ACHN (cell line): ENCODE measurements at regions not wholly inside any gene's neighbourhood (a gene's known extent, or its start where the extent isn't known, plus 50 kb on each side); places are given as distances from the start of the nearest gene placed in this dataset.
"Not testable (repeated sequence)": the region's sequence is repeated elsewhere in the genome, so short reads cannot be mapped to it uniquely, and the experiment has no call there.

ENCODE experiments used
- DNase-seq: peaks from one replicate; pipeline ENCODE4 v3.0.0-alpha.2; 2015
- in situ Hi-C: cut with HindIII; loops from 2 replicates; pipeline ENCODE4 v1.10.0; 2017; ENCODE audit warnings: low sequenced_read_pairs, low pct_ligation_motif_present, low pct_unique_long_range_greater_than_20kb

- in situ Hi-C loops = no loop called here
- DNase-seq = no peak
Measured at GRCh38 chr12:74066476-74066875, 471.2 kb upstream of the ATXN7L3B start.

DNA sequence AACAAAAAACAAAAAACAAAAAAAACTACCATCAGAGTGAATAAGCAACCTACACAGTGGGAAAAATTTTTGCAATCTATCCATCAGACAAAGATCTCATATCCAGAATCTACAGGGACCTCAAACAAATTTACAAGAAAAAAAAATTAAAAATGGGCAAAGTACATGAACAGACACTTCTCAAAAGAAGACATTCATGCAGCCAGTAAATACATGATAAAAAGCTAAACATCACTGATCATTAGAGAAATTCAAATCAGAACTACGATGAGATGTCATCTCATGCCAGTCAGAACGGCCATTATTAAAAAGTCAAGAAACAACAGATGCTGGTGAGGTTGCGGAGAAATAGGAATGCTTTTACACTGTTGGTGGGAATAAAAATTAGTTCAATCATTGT is 466.5 kb upstream of the ATXN7L3B start:
- in situ Hi-C loops = no loop called here
- DNase-seq = no peak

DNA sequence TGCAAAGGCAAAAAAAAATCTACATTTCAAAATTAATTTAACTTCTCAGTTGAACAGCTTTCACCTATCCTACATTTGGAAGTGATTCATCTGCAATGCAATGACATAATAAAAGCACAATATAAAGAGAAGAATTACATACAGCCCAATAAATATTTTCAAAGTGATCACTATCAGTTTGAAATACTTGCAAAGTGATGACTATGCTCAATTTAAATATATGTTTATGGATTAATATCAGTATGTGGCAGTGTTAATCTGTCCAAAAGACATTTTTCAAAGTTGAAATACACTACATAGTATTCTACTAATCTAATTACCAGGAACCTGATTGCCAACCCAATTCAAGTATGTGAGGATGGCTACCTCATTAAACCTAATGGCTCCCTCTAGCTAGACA is 460.7 kb upstream of the ATXN7L3B start:
- no peak for DNase-seq
- in situ Hi-C loops = no loop called here

DNA sequence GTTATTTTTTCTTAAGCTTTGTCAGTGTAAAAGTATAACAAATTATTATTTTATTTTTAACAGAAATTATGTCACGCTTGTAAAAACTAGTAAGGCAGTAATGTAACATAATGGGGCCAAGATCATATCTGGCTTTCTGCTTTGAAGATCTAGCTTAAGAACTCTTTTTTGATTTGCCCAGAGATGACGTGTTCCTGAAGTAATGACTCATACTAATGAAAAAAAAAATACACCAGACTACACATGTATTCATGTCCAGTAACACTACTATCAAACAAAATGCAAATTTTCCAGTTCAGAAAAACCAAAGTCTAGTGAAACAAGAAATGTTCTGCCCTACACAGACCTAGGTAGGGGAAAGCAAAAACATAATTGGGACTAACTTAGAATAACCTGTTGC is 432.2 kb upstream of the ATXN7L3B start:
- in situ Hi-C loops = no loop called here
- DNase-seq = no peak

GRCh38 chr12:74108729-74109128 is 428.9 kb upstream of the ATXN7L3B start:
- in situ Hi-C loops = no loop called here

GRCh38 chr12:74111688-74112360 is 425.8 kb upstream of the ATXN7L3B start:
- in situ Hi-C loops = no loop called here

More at GRCh38 chr12:74108729-74109128, 428.9 kb upstream of the ATXN7L3B start:
- no peak for DNase-seq

DNA sequence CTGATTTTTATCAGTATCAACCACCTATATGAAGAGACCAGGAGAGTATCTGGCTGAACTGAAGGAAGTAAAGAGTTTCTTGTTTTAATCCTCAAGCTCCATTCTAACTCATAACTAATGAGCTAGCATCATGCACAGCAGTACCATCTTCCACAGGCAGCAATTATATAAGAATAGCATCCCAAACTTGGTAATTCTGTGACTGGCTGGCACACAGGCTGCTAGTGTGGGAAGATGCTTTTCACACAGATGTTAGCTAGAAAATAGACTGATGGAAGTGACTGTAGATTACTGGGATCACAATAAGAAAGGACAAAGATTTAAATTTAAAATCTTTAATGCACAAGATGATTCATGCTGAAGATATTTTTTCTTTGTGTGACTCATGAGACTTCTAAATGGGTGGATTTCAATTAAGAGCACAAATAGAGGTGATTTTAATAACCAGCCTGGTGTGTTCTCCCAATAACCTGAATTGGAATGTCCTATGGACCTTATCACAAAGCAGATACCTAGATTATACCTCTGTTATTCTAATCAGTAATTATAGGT is 417.7 kb upstream of the ATXN7L3B start:
- no peak for DNase-seq
- in situ Hi-C loops = no loop called here

More at GRCh38 chr12:74111688-74112360, 425.8 kb upstream of the ATXN7L3B start:
- peak; percentile 50 for DNase-seq

GRCh38 chr12:74120644-74121043 is 417.0 kb upstream of the ATXN7L3B start:
- in situ Hi-C loops = no loop called here
- no peak for DNase-seq

GRCh38 chr12:74129702-74130101 is 407.9 kb upstream of the ATXN7L3B start:
- in situ Hi-C loops = no loop called here
- DNase-seq = no peak

DNA sequence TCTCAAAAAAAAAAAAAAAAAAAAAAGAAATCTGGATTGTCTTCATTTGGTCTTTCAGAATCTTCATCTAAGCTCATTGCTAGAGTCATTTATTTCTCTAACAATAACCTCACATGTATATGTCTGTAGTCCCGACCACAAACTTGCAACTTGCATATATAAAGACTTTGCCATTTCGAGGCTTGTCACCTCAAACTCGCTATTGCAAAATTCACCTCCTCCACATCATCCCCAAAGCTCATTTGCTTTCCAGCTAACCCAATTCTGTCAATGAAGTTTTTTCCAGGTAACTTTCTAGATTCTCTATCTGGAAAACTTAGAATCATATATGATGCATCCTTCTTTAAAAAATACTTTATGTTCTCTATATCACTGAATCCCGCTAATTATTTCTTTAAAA is 393.2 kb upstream of the ATXN7L3B start:
- DNase-seq = no peak
- in situ Hi-C loops = no loop called here

DNA sequence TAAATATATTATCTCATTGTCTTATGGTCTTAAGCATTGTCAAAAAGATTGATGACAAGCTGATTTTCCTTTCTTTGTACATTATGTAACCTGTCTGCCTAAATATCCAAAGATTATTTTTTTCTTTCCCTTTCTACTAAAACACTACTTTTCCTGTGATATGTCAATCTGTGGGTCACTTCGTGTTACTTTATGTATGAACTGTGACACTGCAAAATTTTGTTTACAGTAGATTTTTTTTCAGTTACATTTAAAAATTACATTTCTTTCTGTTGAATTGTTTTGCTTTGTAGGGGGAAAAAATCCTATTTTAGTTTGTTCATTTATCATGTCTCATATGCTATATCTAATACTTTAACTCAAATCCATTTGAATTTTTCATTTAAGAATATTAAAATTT is 392.3 kb upstream of the ATXN7L3B start:
- in situ Hi-C loops = no loop called here

DNA sequence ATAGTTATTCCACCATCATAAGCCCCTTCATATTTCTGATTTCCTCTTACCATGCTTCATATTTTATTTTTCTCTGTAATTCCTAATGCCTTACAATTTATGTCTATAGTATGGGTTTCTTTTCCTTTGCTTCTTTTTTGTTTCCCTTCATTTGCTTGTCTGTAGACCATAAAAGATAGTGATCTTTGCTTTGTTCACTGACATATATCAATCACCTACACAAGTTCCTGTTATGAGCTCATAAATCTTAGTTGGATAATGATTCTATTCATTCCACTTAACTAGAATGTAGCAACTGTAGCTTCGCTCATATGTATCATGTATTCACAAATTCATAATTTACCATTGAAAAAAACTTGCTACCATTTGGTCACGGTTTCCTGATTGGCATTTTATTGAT is 388.8 kb upstream of the ATXN7L3B start:
- DNase-seq = no peak
- in situ Hi-C loops = no loop called here

More for the DNA sequence above, 392.3 kb upstream of the ATXN7L3B start:
- no peak for DNase-seq

GRCh38 chr12:74152370-74152769 is 385.3 kb upstream of the ATXN7L3B start:
- DNase-seq = no peak
- in situ Hi-C loops = no loop called here

- DNase-seq = no peak
- in situ Hi-C loops = no loop called here
Measured at GRCh38 chr12:74166096-74166495, 371.5 kb upstream of the ATXN7L3B start.

- in situ Hi-C loops = no loop called here
- no peak for DNase-seq
Measured at GRCh38 chr12:74169607-74170006, 368.0 kb upstream of the ATXN7L3B start.

- DNase-seq = no peak
- in situ Hi-C loops = no loop called here
Measured at GRCh38 chr12:74170645-74171477, 366.8 kb upstream of the ATXN7L3B start.

- in situ Hi-C loops = no loop called here
- DNase-seq = no peak
Measured at GRCh38 chr12:74171478-74171909, 366.1 kb upstream of the ATXN7L3B start.

DNA sequence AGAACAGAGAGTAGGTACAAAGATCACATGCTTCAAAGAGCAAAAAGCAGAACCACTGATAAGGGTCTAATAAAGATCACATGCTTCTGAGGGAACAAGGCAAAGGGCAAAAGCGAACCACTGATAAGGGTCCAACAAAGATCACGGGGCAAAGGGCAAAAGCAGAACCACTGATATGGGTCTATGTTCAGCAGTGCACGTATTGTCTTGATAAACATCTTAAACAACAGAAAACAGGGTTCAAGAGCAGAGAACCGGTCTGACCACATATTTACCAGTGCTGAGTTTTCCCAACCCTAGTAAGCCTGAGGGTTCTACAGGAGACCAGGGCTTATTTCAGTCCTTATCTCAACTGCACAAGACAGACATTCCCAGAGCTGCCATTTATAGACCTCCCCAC is 362.7 kb upstream of the ATXN7L3B start:
- in situ Hi-C loops = not testable (repeated sequence)

DNA sequence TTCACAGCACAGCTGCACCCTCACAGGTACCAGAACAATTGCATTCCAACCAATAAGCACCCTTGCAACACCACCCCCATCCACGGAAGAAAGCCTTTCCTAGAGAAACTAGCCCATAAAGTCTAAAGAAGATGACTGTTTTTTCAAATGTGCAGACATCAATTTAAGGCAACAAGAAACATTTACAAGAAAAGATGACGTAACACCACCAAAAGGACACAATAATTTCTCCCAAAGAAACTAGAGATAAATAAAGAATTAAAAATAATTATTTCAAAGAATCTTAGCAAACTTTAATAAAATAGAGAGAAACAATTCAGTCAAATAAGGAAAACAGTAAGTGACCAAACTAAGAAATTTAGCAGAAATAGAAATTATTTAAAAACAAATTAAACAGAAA is 352.3 kb upstream of the ATXN7L3B start:
- no peak for DNase-seq
- in situ Hi-C loops = no loop called here

More for the DNA sequence above, 362.7 kb upstream of the ATXN7L3B start:
- DNase-seq = not testable (repeated sequence)
